ENCODE measurements at regions not wholly inside any gene's neighbourhood (a gene's known extent, or its start where the extent isn't known, plus 50 kb on each side); places are given as distances from the start of the nearest gene placed in this dataset.
"Not testable (repeated sequence)": the region's sequence is repeated elsewhere in the genome, so short reads cannot be mapped to it uniquely, and the experiment has no call there.

GRCh38 chr13:74280093-74280794 is 146.0 kb upstream of the KLF12 start:
- DNase-seq (ENCODE audit: low read depth in 4 of 4, low spot score in 3 of 4), result no peak

- no peak for DNase-seq (ENCODE audit: low read depth in 4 of 4, low spot score in 3 of 4)
Observed at GRCh38 chr13:74278901-74279300, 144.7 kb upstream of the KLF12 start.

- DNase-seq (ENCODE audit: low read depth in 4 of 4, low spot score in 3 of 4), result no peak
Observed at GRCh38 chr13:74274916-74275315, 140.7 kb upstream of the KLF12 start.

GRCh38 chr13:74273581-74273980 is 139.4 kb upstream of the KLF12 start:
- no peak for DNase-seq (ENCODE audit: low read depth in 4 of 4, low spot score in 3 of 4)

- DNase-seq (ENCODE audit: low read depth in 4 of 4, low spot score in 3 of 4), result no peak
Observed at GRCh38 chr13:74272826-74273225, 138.6 kb upstream of the KLF12 start.

GRCh38 chr13:74270018-74270417 is 135.8 kb upstream of the KLF12 start:
- DNase-seq (ENCODE audit: low read depth in 4 of 4, low spot score in 3 of 4), result no peak

GRCh38 chr13:74266861-74267260 is 132.7 kb upstream of the KLF12 start:
- no peak for DNase-seq (ENCODE audit: low read depth in 4 of 4, low spot score in 3 of 4)

- no peak for DNase-seq (ENCODE audit: low read depth in 4 of 4, low spot score in 3 of 4)
Observed at GRCh38 chr13:74266309-74266708, 132.1 kb upstream of the KLF12 start.

GRCh38 chr13:74264333-74264732 is 130.1 kb upstream of the KLF12 start:
- DNase-seq (ENCODE audit: low read depth in 4 of 4, low spot score in 3 of 4), result no peak

GRCh38 chr13:74260420-74260819 is 126.2 kb upstream of the KLF12 start:
- DNase-seq (ENCODE audit: low read depth in 4 of 4, low spot score in 3 of 4), result not testable (repeated sequence)

- DNase-seq (ENCODE audit: low read depth in 4 of 4, low spot score in 3 of 4), result no peak
Observed at GRCh38 chr13:74259641-74260040, 125.4 kb upstream of the KLF12 start.

- DNase-seq (ENCODE audit: low read depth in 4 of 4, low spot score in 3 of 4), result no peak
Observed at GRCh38 chr13:74258961-74259360, 124.8 kb upstream of the KLF12 start.

- DNase-seq (ENCODE audit: low read depth in 4 of 4, low spot score in 3 of 4), result no peak
Observed at GRCh38 chr13:74256969-74257368, 122.8 kb upstream of the KLF12 start.

- DNase-seq (ENCODE audit: low read depth in 4 of 4, low spot score in 3 of 4), result no peak
Observed at GRCh38 chr13:74253161-74253560, 119.0 kb upstream of the KLF12 start.

- DNase-seq (ENCODE audit: low read depth in 4 of 4, low spot score in 3 of 4), result no peak
Observed at GRCh38 chr13:74251778-74252519, 117.7 kb upstream of the KLF12 start.

- DNase-seq (ENCODE audit: low read depth in 4 of 4, low spot score in 3 of 4), result no peak
Observed at GRCh38 chr13:74250738-74251190, 116.6 kb upstream of the KLF12 start.

- DNase-seq (ENCODE audit: low read depth in 4 of 4, low spot score in 3 of 4), result no peak
Observed at GRCh38 chr13:74248477-74248876, 114.3 kb upstream of the KLF12 start.

- DNase-seq (ENCODE audit: low read depth in 4 of 4, low spot score in 3 of 4), result peak in 2 of 4 donors; percentile 2 to 3
Observed at GRCh38 chr13:74246487-74246886, 112.3 kb upstream of the KLF12 start.

GRCh38 chr13:74243637-74244526 is 109.7 kb upstream of the KLF12 start:
- DNase-seq (ENCODE audit: low read depth in 4 of 4, low spot score in 3 of 4), result no peak

GRCh38 chr13:74241343-74241742 is 107.1 kb upstream of the KLF12 start:
- not testable (repeated sequence) for DNase-seq (ENCODE audit: low read depth in 4 of 4, low spot score in 3 of 4)

GRCh38 chr13:74230984-74231501 is 96.8 kb upstream of the KLF12 start:
- no peak for DNase-seq (ENCODE audit: low read depth in 4 of 4, low spot score in 3 of 4)
